ENCODE measurements at regions not wholly inside any gene's neighbourhood (a gene's known extent, or its start where the extent isn't known, plus 50 kb on each side); places are given as distances from the start of the nearest gene placed in this dataset.

DNA sequence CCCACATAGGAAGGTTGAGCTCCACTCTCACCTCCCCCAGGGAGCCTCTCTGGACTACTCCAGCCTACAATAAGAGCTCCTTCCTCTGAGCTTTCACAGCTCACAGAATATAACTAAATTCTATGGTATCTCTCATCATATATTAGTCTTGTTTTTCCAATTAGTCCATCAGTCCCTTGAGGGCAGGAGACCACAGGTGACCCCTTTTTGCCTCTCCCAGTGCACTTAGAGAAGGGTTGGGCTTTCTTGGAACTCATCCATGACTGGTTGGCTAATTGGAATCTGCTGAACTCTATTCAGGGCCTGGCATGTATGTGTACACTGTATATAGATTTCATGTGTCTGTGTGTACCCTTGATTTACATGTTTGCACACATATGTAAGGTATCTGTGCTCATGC lies 50.4 kb upstream of the ARAP3 start:
- TF ChIP-seq, protein P1, sequence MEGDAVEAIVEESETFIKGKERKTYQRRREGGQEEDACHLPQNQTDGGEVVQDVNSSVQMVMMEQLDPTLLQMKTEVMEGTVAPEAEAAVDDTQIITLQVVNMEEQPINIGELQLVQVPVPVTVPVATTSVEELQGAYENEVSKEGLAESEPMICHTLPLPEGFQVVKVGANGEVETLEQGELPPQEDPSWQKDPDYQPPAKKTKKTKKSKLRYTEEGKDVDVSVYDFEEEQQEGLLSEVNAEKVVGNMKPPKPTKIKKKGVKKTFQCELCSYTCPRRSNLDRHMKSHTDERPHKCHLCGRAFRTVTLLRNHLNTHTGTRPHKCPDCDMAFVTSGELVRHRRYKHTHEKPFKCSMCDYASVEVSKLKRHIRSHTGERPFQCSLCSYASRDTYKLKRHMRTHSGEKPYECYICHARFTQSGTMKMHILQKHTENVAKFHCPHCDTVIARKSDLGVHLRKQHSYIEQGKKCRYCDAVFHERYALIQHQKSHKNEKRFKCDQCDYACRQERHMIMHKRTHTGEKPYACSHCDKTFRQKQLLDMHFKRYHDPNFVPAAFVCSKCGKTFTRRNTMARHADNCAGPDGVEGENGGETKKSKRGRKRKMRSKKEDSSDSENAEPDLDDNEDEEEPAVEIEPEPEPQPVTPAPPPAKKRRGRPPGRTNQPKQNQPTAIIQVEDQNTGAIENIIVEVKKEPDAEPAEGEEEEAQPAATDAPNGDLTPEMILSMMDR (conservative IDR thresholded peaks at IDR 0.05; ENCODE audit: low read length): no peak
- TF ChIP-seq EZH2phosphoT487 (IDR thresholded peaks at IDR 0.05; ENCODE audit: borderline replicate concordance, low read depth, low read length): no peak
